ENCODE measurements at regions not wholly inside any gene's neighbourhood (a gene's known extent, or its start where the extent isn't known, plus 50 kb on each side); places are given as distances from the start of the nearest gene placed in this dataset.

DNA sequence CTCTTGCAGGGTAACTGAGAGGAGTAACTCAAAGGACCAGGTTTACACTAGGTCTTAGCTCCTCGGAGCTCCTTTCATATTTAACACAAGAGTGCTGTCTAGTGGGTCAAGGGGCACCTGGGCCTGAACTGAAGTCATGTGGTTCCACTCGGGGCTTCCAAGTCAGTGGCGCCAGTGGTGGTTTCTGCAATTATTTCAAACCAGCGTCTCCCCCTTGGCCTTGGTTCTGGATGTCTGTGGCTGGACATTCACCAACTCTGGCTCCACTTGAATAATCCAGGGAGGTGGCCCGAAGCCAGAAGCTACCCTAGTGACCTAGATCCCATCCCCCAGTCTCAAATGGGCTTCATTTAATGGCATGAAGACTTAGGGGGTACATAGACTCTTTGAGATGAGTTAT, 144.3 kb upstream of the ADAMTS9 start:
- no peak overlapping the region for H3K4me3 ChIP-seq (ENCODE audit: low read depth, low read length)
- H3K36me3 Mint-ChIP-seq (ENCODE audit: insufficient read depth, unreplicated experiment), result no peaks in the 10 kb centered on the region
- peaks cover 13% of the 10 kb centered on the region for H3K4me1 Mint-ChIP-seq (ENCODE audit: low read depth, unreplicated experiment)
- intact Hi-C loops (cut with micrococcal nuclease; ENCODE audit: unreplicated experiment), result no loop called here
- ChIA-PET CTCF (no interaction called here), POLR2A (no interaction called here)
- H3K27me3 ChIP-seq (replicated peaks; ENCODE audit: control insufficient read depth, insufficient read depth, low read length), result no peaks in the 10 kb centered on the region
- no peak overlapping the region for H3K4me3 Mint-ChIP-seq (ENCODE audit: unreplicated experiment)
- H3K27ac Mint-ChIP-seq (ENCODE audit: unreplicated experiment), result no peak overlapping the region
- no peak for DNase-seq
- no peaks in the 10 kb centered on the region for H3K9me3 ChIP-seq
- no peaks in the 10 kb centered on the region for H3K9me3 Mint-ChIP-seq (ENCODE audit: unreplicated experiment)
- no peaks in the 10 kb centered on the region for H3K36me3 ChIP-seq (ENCODE audit: control insufficient read depth, insufficient read depth, low read length)
- H3K4me1 ChIP-seq, result peaks cover 10% of the 10 kb centered on the region; the same call in 1 of the 2 replicates
- no TSS peak for BruUV-seq (replicated peaks)
- no peaks in the 10 kb centered on the region for H3K27me3 Mint-ChIP-seq (ENCODE audit: insufficient read depth, unreplicated experiment)
- TF ChIP-seq CTCF (IDR thresholded peaks at IDR 0.05; ENCODE audit: insufficient read depth in 1 of 2, low read depth in 1 of 2, low read length in 1 of 2, severe bottlenecking in 1 of 2, unreplicated experiment in 1 of 2), result no peak

DNA sequence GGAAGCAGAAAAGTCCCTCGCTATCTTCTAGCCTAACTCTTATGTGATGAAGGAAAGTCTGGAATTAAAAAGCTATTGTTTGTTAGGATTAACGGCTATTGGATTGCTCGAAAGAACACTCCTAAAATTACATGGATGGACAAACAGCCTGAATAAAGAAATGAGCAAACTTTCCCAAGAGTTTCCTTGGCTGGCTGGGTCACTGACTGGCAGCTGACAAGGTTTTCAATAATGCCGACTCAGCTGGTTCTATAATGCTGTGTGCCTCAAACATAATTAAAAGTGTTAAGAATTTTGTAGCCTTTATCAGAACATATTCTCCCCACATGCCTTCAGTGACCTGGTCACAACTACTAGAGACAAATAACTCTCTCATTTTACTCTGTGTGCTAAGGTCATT, 142.9 kb upstream of the ADAMTS9 start:
- no peak overlapping the region for H3K4me3 ChIP-seq (ENCODE audit: low read depth, low read length)
- no peak overlapping the region for H3K4me3 Mint-ChIP-seq (ENCODE audit: unreplicated experiment)
- H3K36me3 ChIP-seq (ENCODE audit: control insufficient read depth, insufficient read depth, low read length), result no peaks in the 10 kb centered on the region
- TF ChIP-seq CTCF (IDR thresholded peaks at IDR 0.05; ENCODE audit: insufficient read depth in 1 of 2, low read depth in 1 of 2, low read length in 1 of 2, severe bottlenecking in 1 of 2, unreplicated experiment in 1 of 2), result no peak
- no peaks in the 10 kb centered on the region for H3K27me3 ChIP-seq (replicated peaks; ENCODE audit: control insufficient read depth, insufficient read depth, low read length)
- no peak overlapping the region for H3K27ac Mint-ChIP-seq (ENCODE audit: unreplicated experiment)
- DNase-seq, result no peak
- H3K27me3 Mint-ChIP-seq (ENCODE audit: insufficient read depth, unreplicated experiment), result no peaks in the 10 kb centered on the region
- H3K9me3 ChIP-seq, result no peaks in the 10 kb centered on the region
- H3K9me3 Mint-ChIP-seq (ENCODE audit: unreplicated experiment), result no peaks in the 10 kb centered on the region
- intact Hi-C loops (cut with micrococcal nuclease; ENCODE audit: unreplicated experiment), result no loop called here
- no TSS peak for BruUV-seq (replicated peaks)
- peaks cover 11% of the 10 kb centered on the region for H3K4me1 ChIP-seq
- CTCF ChIA-PET, result no interaction called here
- H3K36me3 Mint-ChIP-seq (ENCODE audit: insufficient read depth, unreplicated experiment), result no peaks in the 10 kb centered on the region
- H3K4me1 Mint-ChIP-seq (ENCODE audit: low read depth, unreplicated experiment), result peaks cover 13% of the 10 kb centered on the region
- POLR2A ChIA-PET, result no interaction called here

- no peaks in the 10 kb centered on the region for H3K27me3 Mint-ChIP-seq (ENCODE audit: insufficient read depth, unreplicated experiment)
- DNase-seq, result no peak
- ChIA-PET POLR2A (no interaction called here), CTCF (no interaction called here)
- H3K4me3 Mint-ChIP-seq (ENCODE audit: unreplicated experiment), result no peak overlapping the region
- no peaks in the 10 kb centered on the region for H3K27me3 ChIP-seq (replicated peaks; ENCODE audit: control insufficient read depth, insufficient read depth, low read length)
- peaks cover 18% of the 10 kb centered on the region for H3K4me1 Mint-ChIP-seq (ENCODE audit: low read depth, unreplicated experiment)
- no peaks in the 10 kb centered on the region for H3K36me3 ChIP-seq (ENCODE audit: control insufficient read depth, insufficient read depth, low read length)
- no peaks in the 10 kb centered on the region for H3K9me3 ChIP-seq
- intact Hi-C loops (cut with micrococcal nuclease; ENCODE audit: unreplicated experiment), result no loop called here
- BruUV-seq (replicated peaks), result no TSS peak
- TF ChIP-seq CTCF (IDR thresholded peaks at IDR 0.05; ENCODE audit: insufficient read depth in 1 of 2, low read depth in 1 of 2, low read length in 1 of 2, severe bottlenecking in 1 of 2, unreplicated experiment in 1 of 2), result no peak
- H3K4me3 ChIP-seq (ENCODE audit: low read depth, low read length), result no peak overlapping the region
- no peaks in the 10 kb centered on the region for H3K36me3 Mint-ChIP-seq (ENCODE audit: insufficient read depth, unreplicated experiment)
- H3K9me3 Mint-ChIP-seq (ENCODE audit: unreplicated experiment), result no peaks in the 10 kb centered on the region
- no peak overlapping the region for H3K27ac Mint-ChIP-seq (ENCODE audit: unreplicated experiment)
- H3K4me1 ChIP-seq, result peaks cover 17% of the 10 kb centered on the region
Measured at GRCh38 chr3:64829331-64829730, 141.5 kb upstream of the ADAMTS9 start.

All from Caco-2 (cell line).